PC-9 (cell line): ENCODE measurements at regions not wholly inside any gene's neighbourhood (a gene's known extent, or its start where the extent isn't known, plus 50 kb on each side); places are given as distances from the start of the nearest gene placed in this dataset.

ENCODE experiments used
- BruUV-seq: library from RNA; stranded (reverse); fragments of 400-500 nt; replicated peaks from 2 replicates; lab custom pipeline; 2021; lab: Mats Ljungman, UMichigan
- CTCF ChIA-PET: fragments of 300-600 bp; sonication (Branson Sonifier 250); formaldehyde crosslinking; loops from one replicate; lab custom pipeline; 2022; ENCODE audit warnings: antibody characterized with exemption; lab: Charles Lee
- POLR2A ChIA-PET: fragments of 300-600 bp; sonication (Branson Sonifier 250); formaldehyde crosslinking; loops from one replicate; lab custom pipeline; 2022; ENCODE audit warnings: antibody characterized with exemption; ENCODE audit not compliant: unreplicated experiment; lab: Charles Lee
- DNase-seq, 2 experiments: peaks; one replicate each; pipeline versions ENCODE4 v3.0.0 to v3.0.0-alpha.2; 2015 to 2022; ENCODE audit warnings: mixed read lengths in 1 of 2
- H2AFZ ChIP-seq: fragments of 200-600 bp; sonication (generic); 2 replicates; pipeline ENCODE4 v1.8.1; 2017; ENCODE audit warnings: antibody characterized with exemption
- H3F3A ChIP-seq: fragments of 200-600 bp; sonication (generic); 2 replicates; pipeline ENCODE4 v1.8.1; 2017; ENCODE audit warnings: antibody characterized with exemption, mild to moderate bottlenecking, low read depth; ENCODE audit not compliant: insufficient read depth
- H3K27ac ChIP-seq: fragments of 200-600 bp; sonication (generic); 2 replicates; pipeline ENCODE4 v1.6.1; 2016; ENCODE audit warnings: mixed run types
- H3K27me3 ChIP-seq: fragments of 200-600 bp; sonication (generic); 2 replicates; pipeline ENCODE4 v1.6.1; 2016; ENCODE audit warnings: low read depth, mixed run types; ENCODE audit not compliant: insufficient read depth
- H3K36me3 ChIP-seq: fragments of 200-600 bp; sonication (generic); 2 replicates; pipeline ENCODE4 v1.6.1; 2016; ENCODE audit warnings: low read depth, mixed run types
- H3K4me1 ChIP-seq: fragments of 200-600 bp; sonication (generic); replicated peaks from 2 replicates; pipeline ENCODE4 v1.6.1; 2016; ENCODE audit warnings: mixed run types; ENCODE audit not compliant: insufficient read depth
- H3K4me2 ChIP-seq: fragments of 200-600 bp; sonication (generic); 2 replicates; pipeline ENCODE4 v1.6.1; 2017; ENCODE audit warnings: mixed run types
- H3K4me3 ChIP-seq: fragments of 200-600 bp; sonication (generic); 2 replicates; pipeline ENCODE4 v1.6.1; 2016; ENCODE audit warnings: mixed run types
- H3K79me2 ChIP-seq: fragments of 200-600 bp; sonication (generic); 2 replicates; pipeline ENCODE4 v1.6.1; 2017; ENCODE audit warnings: low read depth, mixed run types
- H3K9me2 ChIP-seq: fragments of 200-600 bp; sonication (generic); 2 replicates; pipeline ENCODE4 v1.8.1; 2017; ENCODE audit warnings: mild to moderate bottlenecking; ENCODE audit not compliant: insufficient read depth
- H3K9me3 ChIP-seq: fragments of 200-600 bp; sonication (generic); 2 replicates; pipeline ENCODE4 v1.8.1; 2016; ENCODE audit warnings: low read depth; ENCODE audit not compliant: insufficient read depth
- H4K20me1 ChIP-seq: fragments of 200-600 bp; sonication (generic); 2 replicates; pipeline ENCODE4 v1.8.1; 2017; ENCODE audit not compliant: insufficient read depth
- EZH2 ChIP-seq: fragments of 200-600 bp; sonication (generic); IDR thresholded peaks from 2 replicates; pipeline ENCODE4 v1.8.0; 2017; ENCODE audit warnings: antibody characterized with exemption, low read depth
- intact Hi-C: fragments of 100-400 bp; cut with micrococcal nuclease; formaldehyde crosslinking; loops from one replicate; pipeline ENCODE4 v1.10.0; 2022; ENCODE audit not compliant: unreplicated experiment
- TF ChIP-seq, protein P1 (sequence below): fragments of 200-600 bp; sonication (generic); conservative IDR thresholded peaks from 2 replicates; pipeline ENCODE4 v1.6.1; 2017; ENCODE audit warnings: mixed run types, antibody characterized with exemption, mild to moderate bottlenecking, moderate library complexity

DNA sequence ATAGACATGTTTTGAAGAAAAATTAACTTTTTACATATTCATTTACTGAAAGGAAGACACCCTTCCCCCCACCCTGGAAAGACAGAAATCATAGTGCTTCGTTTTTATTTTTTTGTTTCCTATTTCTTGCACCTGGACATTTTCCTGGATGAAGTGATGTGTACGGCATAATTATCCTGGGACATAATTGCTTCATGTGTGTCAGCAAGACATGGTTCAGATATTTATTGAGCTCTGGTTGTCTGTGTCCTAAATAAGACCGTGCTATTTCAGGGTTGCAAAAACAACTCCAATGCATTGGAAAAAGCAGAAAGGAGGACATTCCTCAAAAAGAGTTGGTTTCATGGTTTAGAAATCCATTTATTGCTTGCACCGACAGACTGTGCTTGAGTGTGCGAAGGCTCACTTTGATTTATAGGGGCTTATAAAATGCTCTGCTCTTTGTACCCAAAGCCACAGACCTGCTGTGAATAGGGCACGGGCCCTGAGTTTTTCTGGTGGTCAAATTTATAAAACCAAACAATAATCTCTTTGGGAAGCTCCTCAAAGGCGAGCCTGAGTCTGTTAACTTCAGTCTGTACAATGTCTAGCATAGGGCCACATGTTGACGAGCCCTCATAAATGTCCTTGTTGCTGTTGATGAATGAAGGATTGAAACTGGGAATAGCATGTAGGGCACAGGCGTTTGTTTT, 179.5 kb downstream of the SOX4 start:
- ChIA-PET POLR2A (no interaction called here), CTCF (no interaction called here)
- no peaks in the 10 kb centered on the region for H3K27me3 ChIP-seq
- H4K20me1 ChIP-seq = no peaks in the 10 kb centered on the region
- no peak for TF ChIP-seq EZH2
- TF ChIP-seq, protein P1, sequence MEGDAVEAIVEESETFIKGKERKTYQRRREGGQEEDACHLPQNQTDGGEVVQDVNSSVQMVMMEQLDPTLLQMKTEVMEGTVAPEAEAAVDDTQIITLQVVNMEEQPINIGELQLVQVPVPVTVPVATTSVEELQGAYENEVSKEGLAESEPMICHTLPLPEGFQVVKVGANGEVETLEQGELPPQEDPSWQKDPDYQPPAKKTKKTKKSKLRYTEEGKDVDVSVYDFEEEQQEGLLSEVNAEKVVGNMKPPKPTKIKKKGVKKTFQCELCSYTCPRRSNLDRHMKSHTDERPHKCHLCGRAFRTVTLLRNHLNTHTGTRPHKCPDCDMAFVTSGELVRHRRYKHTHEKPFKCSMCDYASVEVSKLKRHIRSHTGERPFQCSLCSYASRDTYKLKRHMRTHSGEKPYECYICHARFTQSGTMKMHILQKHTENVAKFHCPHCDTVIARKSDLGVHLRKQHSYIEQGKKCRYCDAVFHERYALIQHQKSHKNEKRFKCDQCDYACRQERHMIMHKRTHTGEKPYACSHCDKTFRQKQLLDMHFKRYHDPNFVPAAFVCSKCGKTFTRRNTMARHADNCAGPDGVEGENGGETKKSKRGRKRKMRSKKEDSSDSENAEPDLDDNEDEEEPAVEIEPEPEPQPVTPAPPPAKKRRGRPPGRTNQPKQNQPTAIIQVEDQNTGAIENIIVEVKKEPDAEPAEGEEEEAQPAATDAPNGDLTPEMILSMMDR = no peak
- no peak overlapping the region for H2AFZ ChIP-seq
- no TSS peak for BruUV-seq
- no peaks in the 10 kb centered on the region for H3K9me3 ChIP-seq
- no peaks in the 10 kb centered on the region for H3K79me2 ChIP-seq
- no peaks in the 10 kb centered on the region for H3K36me3 ChIP-seq
- no peak overlapping the region for H3K4me2 ChIP-seq
- H3K4me1 ChIP-seq = peaks cover 21% of the 10 kb centered on the region
- intact Hi-C loops = no loop called here
- H3F3A ChIP-seq = no peaks in the 10 kb centered on the region
- no peaks in the 10 kb centered on the region for H3K9me2 ChIP-seq
- no peak overlapping the region for H3K27ac ChIP-seq
- H3K4me3 ChIP-seq = no peak overlapping the region
- DNase-seq = no peak

DNA sequence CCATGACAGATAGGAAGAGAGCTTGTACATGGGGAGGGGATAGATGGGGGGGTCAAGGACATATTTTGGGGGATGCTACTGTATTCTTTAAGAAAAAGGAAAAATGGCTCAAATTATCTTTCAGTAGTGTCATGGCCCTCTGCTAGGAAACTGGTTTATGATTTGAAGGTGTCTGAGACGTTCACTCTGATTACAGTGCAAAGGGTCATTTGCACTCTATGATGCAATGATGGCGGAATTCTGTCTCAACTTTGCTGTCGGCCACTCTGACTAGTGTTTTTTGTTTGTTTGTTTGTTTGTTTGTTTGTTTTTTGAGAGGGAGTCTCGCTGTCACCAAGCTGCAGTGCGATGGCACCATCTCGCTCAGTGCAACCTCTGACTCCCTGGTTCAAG, 180.0 kb downstream of the SOX4 start:
- Histone ChIP-seq H3K9me3 (no peaks in the 10 kb centered on the region), H3K27me3 (no peaks in the 10 kb centered on the region), H3K36me3 (no peaks in the 10 kb centered on the region), H3K4me3 (no peak overlapping the region), H3F3A (no peaks in the 10 kb centered on the region), H4K20me1 (no peaks in the 10 kb centered on the region), H3K4me1 (peaks cover 15% of the 10 kb centered on the region), H3K9me2 (no peaks in the 10 kb centered on the region), H3K27ac (no peak overlapping the region), H3K79me2 (no peaks in the 10 kb centered on the region), H3K4me2 (no peak overlapping the region), H2AFZ (no peak overlapping the region)
- ChIA-PET POLR2A (no interaction called here), CTCF (no interaction called here)
- DNase-seq = no peak
- intact Hi-C loops = no loop called here
- BruUV-seq = no TSS peak
- TF ChIP-seq EZH2 = no peak
- TF ChIP-seq, protein P1 = no peak

DNA sequence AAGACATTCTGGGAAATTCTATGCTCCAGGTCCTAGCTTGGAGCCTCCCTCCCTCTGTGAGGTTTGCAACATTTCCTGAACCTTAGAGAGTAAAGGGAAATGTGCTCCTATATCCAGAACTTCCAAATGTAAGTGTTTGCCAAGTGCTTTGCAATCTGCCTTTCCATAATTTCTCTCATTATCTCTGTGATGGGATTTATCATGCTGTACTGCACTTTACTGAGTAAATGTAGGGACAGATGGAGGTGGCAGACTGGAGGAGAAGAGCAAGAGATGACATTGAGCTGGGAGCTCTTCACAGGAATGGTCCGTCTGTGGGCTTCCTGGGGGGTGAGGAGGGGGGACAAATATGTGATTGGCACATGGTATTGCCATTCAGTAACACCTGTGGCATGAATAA, 184.3 kb downstream of the SOX4 start:
- no peaks in the 10 kb centered on the region for H3K79me2 ChIP-seq
- POLR2A ChIA-PET = no interaction called here
- H3K4me2 ChIP-seq = no peak overlapping the region
- BruUV-seq = no TSS peak
- no peak overlapping the region for H3K4me3 ChIP-seq
- no peak overlapping the region for H2AFZ ChIP-seq
- TF ChIP-seq, protein P1 = no peak
- TF ChIP-seq EZH2 = no peak
- H3K9me3 ChIP-seq = no peaks in the 10 kb centered on the region
- CTCF ChIA-PET = no interaction called here
- no peak for DNase-seq
- intact Hi-C loops = no loop called here
- H3K36me3 ChIP-seq = no peaks in the 10 kb centered on the region
- no peaks in the 10 kb centered on the region for H3F3A ChIP-seq
- H3K27ac ChIP-seq = no peak overlapping the region
- no peaks in the 10 kb centered on the region for H3K27me3 ChIP-seq
- H3K4me1 ChIP-seq = no peaks in the 10 kb centered on the region
- H3K9me2 ChIP-seq = no peaks in the 10 kb centered on the region
- H4K20me1 ChIP-seq = no peaks in the 10 kb centered on the region
